Smooth muscle cell (in vitro differentiated cells): ENCODE measurements at regions not wholly inside any gene's neighbourhood (a gene's known extent, or its start where the extent isn't known, plus 50 kb on each side); places are given as distances from the start of the nearest gene placed in this dataset.

ENCODE experiments used
- DNase-seq: peaks from one replicate; lab custom pipeline; 2025; ENCODE audit not compliant: unreplicated experiment; lab: John Stamatoyannopoulos, UW
- H2AFZ ChIP-seq: fragments of 200-600 bp; sonication (generic); 2 replicates; pipeline ENCODE4 v1.6.0; 2016; ENCODE audit warnings: antibody characterized with exemption, low read depth, mild to moderate bottlenecking
- H3F3A ChIP-seq: fragments of 200-600 bp; sonication (generic); 2 replicates; pipeline ENCODE4 v1.6.0; 2017; ENCODE audit warnings: antibody characterized with exemption, low read depth
- H3K27ac ChIP-seq: fragments of 200-600 bp; sonication (generic); 2 replicates; pipeline ENCODE4 v1.5.1; 2016; ENCODE audit warnings: low read depth, mild to moderate bottlenecking
- H3K27me3 ChIP-seq: fragments of 200-600 bp; sonication (generic); 2 replicates; pipeline ENCODE4 v1.6.1; 2016; ENCODE audit warnings: low read depth, mild to moderate bottlenecking
- H3K36me3 ChIP-seq: fragments of 200-600 bp; sonication (generic); 2 replicates; pipeline ENCODE4 v1.5.1; 2016; ENCODE audit warnings: low read depth
- H3K4me1 ChIP-seq: fragments of 200-600 bp; sonication (generic); 2 replicates; pipeline ENCODE4 v1.5.1; 2016; ENCODE audit warnings: low read depth
- H3K4me2 ChIP-seq: fragments of 200-600 bp; sonication (generic); 2 replicates; pipeline ENCODE4 v1.6.0; 2016; ENCODE audit warnings: mild to moderate bottlenecking
- H3K4me3 ChIP-seq: fragments of 200-600 bp; sonication (generic); 2 replicates; pipeline ENCODE4 v1.5.1; 2016; ENCODE audit warnings: mild to moderate bottlenecking
- H3K79me2 ChIP-seq: fragments of 200-600 bp; sonication (generic); 2 replicates; pipeline ENCODE4 v1.6.0; 2016; ENCODE audit warnings: low read depth, mild to moderate bottlenecking
- H3K9ac ChIP-seq: fragments of 200-600 bp; sonication (generic); 2 replicates; pipeline ENCODE4 v1.6.0; 2016; ENCODE audit warnings: low read depth
- H3K9me3 ChIP-seq: fragments of 200-600 bp; sonication (generic); replicated peaks from 2 replicates; pipeline ENCODE4 v1.5.1; 2016; ENCODE audit warnings: low read depth
- H4K20me1 ChIP-seq: fragments of 200-600 bp; sonication (generic); 2 replicates; pipeline ENCODE4 v1.6.0; 2016; ENCODE audit warnings: low read depth
- WGBS: methylation state at CpG from one replicate; pipeline ENCODE4 v1.1.7; 2016; ENCODE audit warnings: low lambda C conversion rate; 5-methylcytosine and 5-hydroxymethylcytosine counted together
- TF ChIP-seq, protein P1 (sequence below): fragments of 200-600 bp; sonication (generic); IDR thresholded peaks from 2 replicates; pipeline ENCODE4 v1.5.1; 2017; ENCODE audit warnings: borderline replicate concordance, mild to moderate bottlenecking, antibody characterized with exemption; ENCODE audit not compliant: insufficient read depth, poor library complexity, severe bottlenecking

DNA sequence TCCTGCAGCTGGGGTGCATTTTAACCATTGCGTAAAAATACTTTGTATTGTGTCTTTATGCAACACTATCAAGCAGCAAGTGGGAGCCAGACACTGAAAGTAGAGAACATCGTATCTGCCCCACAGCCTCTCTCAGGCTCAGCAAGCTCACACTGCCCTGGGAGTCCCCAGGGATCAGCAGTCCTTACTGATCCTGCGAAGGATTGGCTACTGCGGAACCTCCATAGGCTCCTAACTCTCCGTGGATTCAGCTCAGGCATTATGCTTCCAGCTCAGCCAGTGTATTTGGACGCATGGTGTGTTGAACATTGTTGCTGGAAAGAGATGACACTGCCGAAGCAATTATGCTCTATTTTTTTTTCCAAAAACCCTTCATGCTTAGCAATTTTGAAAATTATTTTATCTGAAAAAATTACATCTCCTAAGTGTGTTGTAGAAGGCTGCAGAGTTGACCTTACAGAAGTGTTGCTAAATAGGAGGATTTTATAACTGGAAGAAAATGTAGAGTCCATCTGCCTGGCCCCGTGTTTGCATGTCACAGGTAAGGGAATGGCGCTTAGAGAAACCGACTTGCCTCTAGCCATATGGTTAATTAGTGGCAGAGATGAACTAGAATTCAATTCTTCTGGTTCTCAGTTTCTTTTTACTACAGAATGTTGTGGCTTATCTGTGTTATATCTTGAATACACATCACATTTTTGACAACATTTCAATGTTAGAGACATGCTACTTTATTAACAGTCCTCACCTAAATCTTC, 276.4 kb upstream of the COBL start:
- H3K27ac ChIP-seq, result no peak overlapping the region
- no peaks in the 10 kb centered on the region for H3K36me3 ChIP-seq
- H3K27me3 ChIP-seq, result peaks cover 20% of the 10 kb centered on the region
- H3K79me2 ChIP-seq, result no peaks in the 10 kb centered on the region
- H3K4me2 ChIP-seq, result peak overlapping the region; percentile 44
- TF ChIP-seq, protein P1, sequence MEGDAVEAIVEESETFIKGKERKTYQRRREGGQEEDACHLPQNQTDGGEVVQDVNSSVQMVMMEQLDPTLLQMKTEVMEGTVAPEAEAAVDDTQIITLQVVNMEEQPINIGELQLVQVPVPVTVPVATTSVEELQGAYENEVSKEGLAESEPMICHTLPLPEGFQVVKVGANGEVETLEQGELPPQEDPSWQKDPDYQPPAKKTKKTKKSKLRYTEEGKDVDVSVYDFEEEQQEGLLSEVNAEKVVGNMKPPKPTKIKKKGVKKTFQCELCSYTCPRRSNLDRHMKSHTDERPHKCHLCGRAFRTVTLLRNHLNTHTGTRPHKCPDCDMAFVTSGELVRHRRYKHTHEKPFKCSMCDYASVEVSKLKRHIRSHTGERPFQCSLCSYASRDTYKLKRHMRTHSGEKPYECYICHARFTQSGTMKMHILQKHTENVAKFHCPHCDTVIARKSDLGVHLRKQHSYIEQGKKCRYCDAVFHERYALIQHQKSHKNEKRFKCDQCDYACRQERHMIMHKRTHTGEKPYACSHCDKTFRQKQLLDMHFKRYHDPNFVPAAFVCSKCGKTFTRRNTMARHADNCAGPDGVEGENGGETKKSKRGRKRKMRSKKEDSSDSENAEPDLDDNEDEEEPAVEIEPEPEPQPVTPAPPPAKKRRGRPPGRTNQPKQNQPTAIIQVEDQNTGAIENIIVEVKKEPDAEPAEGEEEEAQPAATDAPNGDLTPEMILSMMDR, result no peak
- H3F3A ChIP-seq, result no peaks in the 10 kb centered on the region
- 76% methylated on average over 10 of the region's 10 CpGs for WGBS
- H4K20me1 ChIP-seq, result no peaks in the 10 kb centered on the region
- DNase-seq, result no peak
- no peaks in the 10 kb centered on the region for H3K9me3 ChIP-seq
- H3K9ac ChIP-seq, result no peak overlapping the region
- H3K4me1 ChIP-seq, result no peaks in the 10 kb centered on the region
- H3K4me3 ChIP-seq, result no peak overlapping the region
- H2AFZ ChIP-seq, result no peak overlapping the region

DNA sequence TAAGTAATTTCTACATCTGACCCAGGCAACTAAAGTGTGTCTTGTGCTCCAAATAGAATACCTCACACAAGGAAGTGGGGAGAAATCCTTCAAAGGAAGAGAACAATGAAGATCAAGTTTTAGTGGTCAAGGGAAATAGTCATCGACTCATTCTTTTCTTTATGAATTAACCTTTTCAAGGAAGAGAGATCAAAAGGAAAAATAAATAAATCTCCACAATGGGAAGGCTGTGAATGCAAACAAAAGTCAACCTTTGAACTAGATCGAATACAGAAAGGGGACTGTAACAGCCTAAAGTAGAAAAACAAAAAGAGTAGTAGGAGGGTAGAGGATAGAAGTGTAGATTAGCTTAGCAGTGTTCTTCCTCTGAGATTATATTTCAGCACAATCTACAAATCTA, 274.6 kb upstream of the COBL start:
- H2AFZ ChIP-seq, result no peak overlapping the region
- DNase-seq, result no peak
- no peaks in the 10 kb centered on the region for H3K79me2 ChIP-seq
- no peak overlapping the region for H3K27ac ChIP-seq
- TF ChIP-seq, protein P1, result no peak
- 55% methylated on average over 2 of the region's 2 CpGs for WGBS
- H3K27me3 ChIP-seq, result peaks cover 20% of the 10 kb centered on the region
- no peaks in the 10 kb centered on the region for H4K20me1 ChIP-seq
- no peaks in the 10 kb centered on the region for H3K9me3 ChIP-seq
- H3F3A ChIP-seq, result no peaks in the 10 kb centered on the region
- H3K9ac ChIP-seq, result no peak overlapping the region
- no peak overlapping the region for H3K4me3 ChIP-seq
- no peak overlapping the region for H3K4me2 ChIP-seq
- no peaks in the 10 kb centered on the region for H3K4me1 ChIP-seq
- no peaks in the 10 kb centered on the region for H3K36me3 ChIP-seq

DNA sequence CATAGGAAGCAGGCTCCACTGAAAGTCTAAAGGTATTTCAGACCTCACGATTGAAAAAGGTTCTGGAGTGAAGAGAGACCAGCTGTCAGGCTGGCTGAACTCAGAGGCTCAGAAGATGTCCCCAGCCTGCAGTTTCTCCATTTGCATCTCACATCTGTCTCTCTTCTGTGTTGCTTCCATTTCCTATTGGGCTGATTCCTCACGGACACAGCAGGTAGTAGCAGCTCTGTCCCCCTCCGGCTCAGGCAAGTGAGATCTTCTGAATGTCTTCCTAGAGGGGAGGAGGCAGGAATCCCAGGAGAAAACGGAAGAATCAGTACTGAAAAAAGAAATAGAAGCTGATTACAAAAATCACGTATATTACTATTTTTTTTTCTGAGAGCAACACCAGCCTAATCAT, 274.1 kb upstream of the COBL start:
- TF ChIP-seq, protein P1, result no peak
- no peak overlapping the region for H3K27ac ChIP-seq
- no peak overlapping the region for H2AFZ ChIP-seq
- no peaks in the 10 kb centered on the region for H3K4me1 ChIP-seq
- no peak overlapping the region for H3K4me3 ChIP-seq
- DNase-seq, result no peak
- no peaks in the 10 kb centered on the region for H3K36me3 ChIP-seq
- no peak overlapping the region for H3K9ac ChIP-seq
- H3K79me2 ChIP-seq, result no peaks in the 10 kb centered on the region
- 46% methylated on average over 5 of the region's 5 CpGs for WGBS
- no peaks in the 10 kb centered on the region for H3F3A ChIP-seq
- H3K27me3 ChIP-seq, result peaks cover 20% of the 10 kb centered on the region
- no peaks in the 10 kb centered on the region for H4K20me1 ChIP-seq
- no peaks in the 10 kb centered on the region for H3K9me3 ChIP-seq
- H3K4me2 ChIP-seq, result no peak overlapping the region

DNA sequence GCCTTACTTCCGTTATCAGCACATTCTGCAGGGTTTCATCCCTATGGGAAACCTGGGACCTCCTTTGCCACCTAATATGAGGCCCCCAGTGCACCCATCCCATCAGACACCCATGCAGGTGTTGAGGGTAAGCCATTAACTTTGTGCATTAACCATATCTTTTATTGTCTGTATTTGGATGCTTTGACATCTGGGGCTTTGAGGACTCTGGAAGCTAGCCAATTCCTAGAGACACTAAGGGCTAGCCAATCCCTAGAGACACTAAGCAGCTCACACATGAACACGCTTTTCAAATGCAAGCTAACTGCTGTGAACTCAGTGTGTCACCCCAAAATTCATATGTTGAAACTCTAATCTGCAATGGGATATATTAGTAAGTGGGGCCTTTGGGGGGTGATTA, 272.5 kb upstream of the COBL start:
- peaks cover 26% of the 10 kb centered on the region for H3K27me3 ChIP-seq
- no peak overlapping the region for H3K4me2 ChIP-seq
- 90% methylated on average over 2 of the region's 2 CpGs for WGBS
- TF ChIP-seq, protein P1, result no peak
- H3K9ac ChIP-seq, result no peak overlapping the region
- no peaks in the 10 kb centered on the region for H3K9me3 ChIP-seq
- no peaks in the 10 kb centered on the region for H4K20me1 ChIP-seq
- H2AFZ ChIP-seq, result no peak overlapping the region
- H3K79me2 ChIP-seq, result no peaks in the 10 kb centered on the region
- no peak overlapping the region for H3K27ac ChIP-seq
- no peak overlapping the region for H3K4me3 ChIP-seq
- no peaks in the 10 kb centered on the region for H3K4me1 ChIP-seq
- H3K36me3 ChIP-seq, result no peaks in the 10 kb centered on the region
- DNase-seq, result no peak
- no peaks in the 10 kb centered on the region for H3F3A ChIP-seq
